GM13976 (cell line): ENCODE measurements at regions not wholly inside any gene's neighbourhood (a gene's known extent, or its start where the extent isn't known, plus 50 kb on each side); places are given as distances from the start of the nearest gene placed in this dataset.

ENCODE experiments used
- DNase-seq: peaks from one replicate; pipeline ENCODE4 v3.0.0; 2012; ENCODE audit warnings: low spot score
- CTCF ChIP-seq: IDR thresholded peaks from 2 replicates; pipeline ENCODE4 v1.5.1; 2012; ENCODE audit warnings: borderline replicate concordance, mild to moderate bottlenecking; ENCODE audit not compliant: insufficient read depth; ENCODE audit errors: extremely low read depth, missing control alignments, control extremely low read depth
- in situ Hi-C: fragments of 300-500 bp; cut with MboI; formaldehyde crosslinking; loops from one replicate; pipeline ENCODE4 v1.12.0; 2022; ENCODE audit warnings: low sequenced_read_pairs, mixed read lengths, inconsistent platforms; ENCODE audit not compliant: unreplicated experiment

GRCh38 chr1:17913326-17914115, 158.4 kb downstream of the ACTL8 start:
- no peak for TF ChIP-seq CTCF
- in situ Hi-C loops: no loop called here
- no peak for DNase-seq

GRCh38 chr1:17914131-17914530, 159.0 kb downstream of the ACTL8 start:
- no peak for DNase-seq
- no peak for TF ChIP-seq CTCF
- in situ Hi-C loops: no loop called here

GRCh38 chr1:17914987-17915386, 159.9 kb downstream of the ACTL8 start:
- DNase-seq: no peak
- TF ChIP-seq CTCF: no peak
- in situ Hi-C loops: no loop called here

GRCh38 chr1:17915511-17916197, 160.5 kb downstream of the ACTL8 start:
- in situ Hi-C loops: no loop called here
- no peak for TF ChIP-seq CTCF
- DNase-seq: no peak

GRCh38 chr1:17916702-17917101, 161.6 kb downstream of the ACTL8 start:
- in situ Hi-C loops: no loop called here
- TF ChIP-seq CTCF: no peak
- no peak for DNase-seq

GRCh38 chr1:17919525-17920439, 164.6 kb downstream of the ACTL8 start:
- no peak for TF ChIP-seq CTCF
- in situ Hi-C loops: no loop called here
- DNase-seq: peak; percentile 31
